Keratinocyte (primary cell): ENCODE measurements at regions not wholly inside any gene's neighbourhood (a gene's known extent, or its start where the extent isn't known, plus 50 kb on each side); places are given as distances from the start of the nearest gene placed in this dataset.

Experiments used
- DNase-seq: peaks from one replicate; pipeline ENCODE4 v3.0.0-alpha.2; 2011; ENCODE audit warnings: low read depth, missing footprints, low spot score
- FAIRE-seq: peaks from 2 replicates; lab custom pipeline; 2011; peaks lifted over from hg19 to GRCh38; lab: Jason Lieb, UNC
- H2AFZ ChIP-seq: 2 replicates; pipeline ENCODE4 v1.6.0; 2012; ENCODE audit warnings: low read length, control low read depth, inconsistent platforms; ENCODE audit not compliant: control insufficient read depth
- H3K27ac ChIP-seq: 2 replicates; pipeline ENCODE4 v1.5.1; 2011; ENCODE audit warnings: low read length; ENCODE audit not compliant: control insufficient read depth, insufficient read depth
- H3K27me3 ChIP-seq: 3 replicates; pipeline ENCODE4 v1.6.0; 2011; ENCODE audit warnings: low read length; ENCODE audit not compliant: control insufficient read depth, insufficient read depth; ENCODE audit errors: extremely low read depth
- H3K36me3 ChIP-seq, 2 experiments: 2 replicates in 1 of 2; 3 replicates in 1 of 2; pipeline ENCODE4 v1.5.1; 2011; ENCODE audit warnings: low read length in 2 of 2, mild to moderate bottlenecking in 1 of 2; ENCODE audit not compliant: control insufficient read depth in 2 of 2, insufficient read depth in 2 of 2; ENCODE audit errors: extremely low read depth in 1 of 2
- H3K4me1 ChIP-seq: 3 replicates; pipeline ENCODE4 v1.5.1; 2011; ENCODE audit warnings: low read length; ENCODE audit not compliant: control insufficient read depth, insufficient read depth; ENCODE audit errors: extremely low read depth
- H3K4me2 ChIP-seq: 3 replicates; pipeline ENCODE4 v1.6.0; 2011; ENCODE audit warnings: low read depth, low read length; ENCODE audit not compliant: control insufficient read depth, insufficient read depth; ENCODE audit errors: extremely low read depth
- H3K4me3 ChIP-seq, 3 experiments: fragments of 200-600 bp in 1 of 3; sonication (generic) in 1 of 3; 2 replicates in 2 of 3; 3 replicates in 1 of 3; pipeline ENCODE4 v1.5.1; 2011 to 2016; ENCODE audit warnings: low read length in 3 of 3, mild to moderate bottlenecking in 3 of 3, control low read depth in 2 of 3, inconsistent platforms in 1 of 3, low read depth in 1 of 3, mixed read lengths in 1 of 3, mixed run types in 1 of 3, moderate library complexity in 1 of 3; ENCODE audit not compliant: control insufficient read depth in 2 of 3, insufficient read depth in 2 of 3; ENCODE audit errors: extremely low read depth in 1 of 3
- H3K79me2 ChIP-seq: 2 replicates; pipeline ENCODE4 v1.6.0; 2012; ENCODE audit warnings: low read length; ENCODE audit not compliant: control insufficient read depth, insufficient read depth
- H3K9ac ChIP-seq: 3 replicates; pipeline ENCODE4 v1.6.0; 2011; ENCODE audit warnings: low read length; ENCODE audit not compliant: control insufficient read depth, insufficient read depth; ENCODE audit errors: extremely low read depth
- H3K9me1 ChIP-seq: 3 replicates; pipeline ENCODE4 v1.6.0; 2011; ENCODE audit warnings: low read length; ENCODE audit not compliant: control insufficient read depth, insufficient read depth; ENCODE audit errors: extremely low read depth
- H3K9me3 ChIP-seq: 2 replicates; pipeline ENCODE4 v1.5.1; 2012; ENCODE audit warnings: low read depth, low read length; ENCODE audit not compliant: control insufficient read depth
- H4K20me1 ChIP-seq: 3 replicates; pipeline ENCODE4 v1.6.0; 2011; ENCODE audit warnings: low read length; ENCODE audit not compliant: control insufficient read depth, insufficient read depth; ENCODE audit errors: extremely low read depth
- EZH2 ChIP-seq: IDR thresholded peaks from one replicate; pipeline ENCODE4 v1.6.1; 2012; ENCODE audit warnings: inconsistent platforms, mild to moderate bottlenecking, low read length, moderate library complexity
- dilution Hi-C: fragments of 300-500 bp; cut with MboI; formaldehyde crosslinking; loops from one replicate; pipeline ENCODE4 v1.7.0; 2020; ENCODE audit warnings: low sequenced_read_pairs; ENCODE audit not compliant: extremely low pct_ligation_motif_present
- TF ChIP-seq, protein P1 (sequence below), 3 experiments: IDR thresholded peaks in 1 of 3; conservative IDR thresholded peaks in 1 of 3; optimal IDR thresholded peaks in 1 of 3; 2 replicates in 2 of 3; 3 replicates in 1 of 3; pipeline versions ENCODE3 to v1.5.1; 2011; ENCODE audit warnings: low read length in 3 of 3, mild to moderate bottlenecking in 3 of 3, moderate library complexity in 2 of 3, control low read depth in 1 of 3, inconsistent platforms in 1 of 3; ENCODE audit not compliant: insufficient read depth in 2 of 3; ENCODE audit errors: extremely low read depth in 1 of 3

DNA sequence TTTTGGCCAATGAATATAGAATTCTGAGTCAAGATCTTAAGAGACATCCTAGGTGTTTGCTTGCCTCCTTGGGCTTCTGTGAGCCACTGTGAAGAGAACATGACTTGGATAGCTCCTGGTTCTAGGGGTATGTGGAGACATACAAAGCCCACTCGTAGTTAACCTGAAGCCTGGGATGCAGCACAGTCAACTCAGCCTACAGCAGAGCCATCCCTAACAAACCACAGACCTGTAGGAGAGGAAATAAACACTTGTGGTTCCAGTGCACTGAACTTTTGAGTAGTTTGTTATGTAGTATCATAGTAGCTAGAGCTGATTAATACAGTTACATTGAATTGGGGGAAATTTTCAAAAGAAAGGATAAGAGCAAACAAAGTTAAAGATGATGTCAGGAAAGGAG, 474.4 kb upstream of the HSF2 start:
- H3K27ac ChIP-seq, result no peak overlapping the region
- H2AFZ ChIP-seq, result no peak overlapping the region
- no peaks in the 10 kb centered on the region for H3K36me3 ChIP-seq
- no peaks in the 10 kb centered on the region for H3K4me1 ChIP-seq
- no peaks in the 10 kb centered on the region for H3K79me2 ChIP-seq
- dilution Hi-C loops, result no loop called here
- TF ChIP-seq, protein P1, sequence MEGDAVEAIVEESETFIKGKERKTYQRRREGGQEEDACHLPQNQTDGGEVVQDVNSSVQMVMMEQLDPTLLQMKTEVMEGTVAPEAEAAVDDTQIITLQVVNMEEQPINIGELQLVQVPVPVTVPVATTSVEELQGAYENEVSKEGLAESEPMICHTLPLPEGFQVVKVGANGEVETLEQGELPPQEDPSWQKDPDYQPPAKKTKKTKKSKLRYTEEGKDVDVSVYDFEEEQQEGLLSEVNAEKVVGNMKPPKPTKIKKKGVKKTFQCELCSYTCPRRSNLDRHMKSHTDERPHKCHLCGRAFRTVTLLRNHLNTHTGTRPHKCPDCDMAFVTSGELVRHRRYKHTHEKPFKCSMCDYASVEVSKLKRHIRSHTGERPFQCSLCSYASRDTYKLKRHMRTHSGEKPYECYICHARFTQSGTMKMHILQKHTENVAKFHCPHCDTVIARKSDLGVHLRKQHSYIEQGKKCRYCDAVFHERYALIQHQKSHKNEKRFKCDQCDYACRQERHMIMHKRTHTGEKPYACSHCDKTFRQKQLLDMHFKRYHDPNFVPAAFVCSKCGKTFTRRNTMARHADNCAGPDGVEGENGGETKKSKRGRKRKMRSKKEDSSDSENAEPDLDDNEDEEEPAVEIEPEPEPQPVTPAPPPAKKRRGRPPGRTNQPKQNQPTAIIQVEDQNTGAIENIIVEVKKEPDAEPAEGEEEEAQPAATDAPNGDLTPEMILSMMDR (optimal IDR thresholded peaks at IDR 0.05 in 1 of 3, IDR thresholded peaks at IDR 0.05 in 1 of 3, conservative IDR thresholded peaks at IDR 0.05 in 1 of 3; ENCODE audit: extremely low read depth in 1 of 3, insufficient read depth in 2 of 3, low read length in 3 of 3), result no peak
- no peak for TF ChIP-seq EZH2
- H3K27me3 ChIP-seq, result no peaks in the 10 kb centered on the region
- no peaks in the 10 kb centered on the region for H3K9me1 ChIP-seq
- DNase-seq, result no peak
- H3K4me2 ChIP-seq, result no peak overlapping the region
- H4K20me1 ChIP-seq, result no peaks in the 10 kb centered on the region
- no peak overlapping the region for H3K4me3 ChIP-seq
- no peak overlapping the region for H3K9ac ChIP-seq
- H3K9me3 ChIP-seq, result no peaks in the 10 kb centered on the region
- no peak for FAIRE-seq

DNA sequence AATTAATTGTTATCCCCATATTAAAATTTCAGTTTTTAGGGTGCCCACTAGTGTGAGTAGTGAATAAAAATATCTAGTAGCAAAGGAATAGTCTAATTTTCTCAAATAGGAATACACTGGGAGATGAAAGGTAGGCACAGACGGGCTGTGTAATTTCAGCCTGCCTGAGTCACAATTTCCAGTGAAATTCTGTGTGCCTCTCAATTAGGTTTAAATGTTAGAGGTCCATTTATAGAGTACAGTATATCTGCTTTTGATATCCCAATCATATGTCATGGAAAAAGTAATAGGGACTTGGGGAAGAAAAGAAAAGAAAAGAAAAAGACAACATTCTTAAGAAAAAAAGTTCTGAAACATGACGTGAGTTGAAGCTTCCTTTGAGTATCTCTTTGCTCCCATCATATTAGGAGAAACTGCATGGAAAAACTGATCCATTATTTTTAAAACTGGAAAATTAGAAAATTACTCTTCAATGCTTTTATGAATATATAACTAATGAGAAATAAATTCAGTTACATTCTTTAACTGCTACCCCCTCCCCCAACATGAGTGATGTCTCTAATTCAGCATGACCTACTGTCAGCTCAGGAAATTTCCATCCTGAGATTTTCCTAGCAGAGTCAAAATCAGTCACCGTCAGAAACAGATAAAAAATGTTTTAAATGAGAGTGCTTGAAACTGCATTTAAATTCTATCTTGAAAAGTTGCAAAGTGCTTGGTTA, 473.8 kb upstream of the HSF2 start:
- Histone ChIP-seq H4K20me1 (no peaks in the 10 kb centered on the region), H3K4me2 (no peak overlapping the region), H3K4me1 (no peaks in the 10 kb centered on the region), H3K9me1 (no peaks in the 10 kb centered on the region), H3K79me2 (no peaks in the 10 kb centered on the region), H3K4me3 (no peak overlapping the region), H3K9me3 (no peaks in the 10 kb centered on the region), H2AFZ (no peak overlapping the region), H3K27me3 (no peaks in the 10 kb centered on the region), H3K9ac (no peak overlapping the region), H3K27ac (no peak overlapping the region), H3K36me3 (no peaks in the 10 kb centered on the region)
- DNase-seq (no peak), FAIRE-seq (no peak)
- dilution Hi-C loops, result no loop called here
- TF ChIP-seq, protein P1 (optimal IDR thresholded peaks at IDR 0.05 in 1 of 3, IDR thresholded peaks at IDR 0.05 in 1 of 3, conservative IDR thresholded peaks at IDR 0.05 in 1 of 3; ENCODE audit: extremely low read depth in 1 of 3, insufficient read depth in 2 of 3, low read length in 3 of 3), result no peak
- no peak for TF ChIP-seq EZH2
